GM23248 (cell line): ENCODE measurements at regions not wholly inside any gene's neighbourhood (a gene's known extent, or its start where the extent isn't known, plus 50 kb on each side); places are given as distances from the start of the nearest gene placed in this dataset.

ENCODE experiments used
- EZH2 ChIP-seq: fragments of 200-600 bp; sonication (generic); IDR thresholded peaks from 2 replicates; pipeline ENCODE4 v1.6.1; 2018; ENCODE audit warnings: antibody characterized with exemption, mild to moderate bottlenecking; ENCODE audit not compliant: insufficient read depth, poor library complexity, severe bottlenecking
- EZH2phosphoT487 ChIP-seq: fragments of 200-600 bp; sonication (generic); IDR thresholded peaks from 2 replicates; pipeline ENCODE4 v1.6.1; 2018; ENCODE audit warnings: antibody characterized with exemption, moderate library complexity, mild to moderate bottlenecking, low read depth; ENCODE audit not compliant: insufficient read depth

GRCh38 chr22:27246558-27246957 is 555.0 kb downstream of the MN1 start:
- TF ChIP-seq EZH2phosphoT487, result no peak
- no peak for TF ChIP-seq EZH2
